OCI-LY7 (cell line): ENCODE measurements at regions not wholly inside any gene's neighbourhood (a gene's known extent, or its start where the extent isn't known, plus 50 kb on each side); places are given as distances from the start of the nearest gene placed in this dataset.

Experiments used
- BruUV-seq: library from RNA; stranded (reverse); fragments of 400-500 nt; replicated peaks from 2 replicates; lab custom pipeline; 2021; lab: Mats Ljungman, UMichigan
- CTCF ChIA-PET: fragments of 300-600 bp; sonication (Branson Sonifier 250); formaldehyde crosslinking; loops from one replicate; lab custom pipeline; 2022; ENCODE audit warnings: antibody characterized with exemption; ENCODE audit not compliant: unreplicated experiment; lab: Charles Lee
- POLR2A ChIA-PET: fragments of 300-600 bp; sonication (Branson Sonifier 250); formaldehyde crosslinking; loops from one replicate; lab custom pipeline; 2022; ENCODE audit warnings: antibody characterized with exemption; lab: Charles Lee
- DNase-seq: peaks from one replicate; pipeline ENCODE4 v3.0.0-alpha.2; 2015; ENCODE audit warnings: low spot score
- H2AFZ ChIP-seq: fragments of 200-600 bp; sonication (generic), shearing (Covaris generic); 2 replicates; pipeline ENCODE4 v1.6.1; 2014; ENCODE audit warnings: mild to moderate bottlenecking, antibody characterized with exemption, low read length, moderate library complexity
- H3K27ac ChIP-seq: fragments of 200-600 bp; sonication (generic); 2 replicates; pipeline ENCODE4 v1.5.1; 2014; ENCODE audit warnings: mixed run types, low read depth, mild to moderate bottlenecking, moderate library complexity, low read length, inconsistent platforms; ENCODE audit not compliant: poor library complexity, severe bottlenecking
- H3K36me3 ChIP-seq: fragments of 200-600 bp; sonication (generic); 2 replicates; pipeline ENCODE4 v1.6.1; 2014; ENCODE audit warnings: mild to moderate bottlenecking, antibody characterized with exemption, low read length, moderate library complexity, mixed read lengths; ENCODE audit not compliant: insufficient read depth
- H3K4me1 ChIP-seq: fragments of 200-600 bp; sonication (generic); 2 replicates; pipeline ENCODE4 v1.5.1; 2014; ENCODE audit warnings: mild to moderate bottlenecking, low read length; ENCODE audit not compliant: insufficient read depth, poor library complexity, severe bottlenecking
- H3K4me2 ChIP-seq: fragments of 200-600 bp; sonication (generic); 2 replicates; pipeline ENCODE4 v1.6.1; 2014; ENCODE audit warnings: mild to moderate bottlenecking, low read length
- H3K4me3 ChIP-seq: fragments of 200-600 bp; sonication (generic); 2 replicates; pipeline ENCODE4 v1.5.1; 2014; ENCODE audit warnings: mild to moderate bottlenecking, low read depth, low read length; ENCODE audit not compliant: poor library complexity, severe bottlenecking
- H3K79me2 ChIP-seq: fragments of 200-600 bp; sonication (generic); 2 replicates; pipeline ENCODE4 v1.6.1; 2016; ENCODE audit warnings: low read depth, mild to moderate bottlenecking, low read length, moderate library complexity, mixed read lengths; ENCODE audit not compliant: insufficient read depth
- H3K9me2 ChIP-seq: fragments of 200-600 bp; sonication (generic); 2 replicates; pipeline ENCODE4 v1.6.1; 2016; ENCODE audit warnings: mild to moderate bottlenecking, low read length, mixed read lengths; ENCODE audit not compliant: insufficient read depth
- H3K9me3 ChIP-seq: fragments of 200-600 bp; sonication (generic); 2 replicates; pipeline ENCODE4 v1.6.1; 2014; ENCODE audit warnings: mild to moderate bottlenecking, mixed run types, low read length, mixed read lengths
- H4K20me1 ChIP-seq: fragments of 200-600 bp; sonication (generic); 2 replicates; pipeline ENCODE4 v1.6.1; 2014; ENCODE audit warnings: mild to moderate bottlenecking, antibody characterized with exemption, low read length, moderate library complexity, mixed read lengths; ENCODE audit not compliant: insufficient read depth
- CTCF ChIP-seq: fragments of 200-600 bp; sonication (generic); conservative IDR thresholded peaks from 2 replicates; pipeline ENCODE4 v1.5.1; 2014; ENCODE audit warnings: mild to moderate bottlenecking, antibody characterized with exemption, low read length, moderate library complexity, mixed read lengths
- EZH2phosphoT487 ChIP-seq: fragments of 200-600 bp; sonication (generic); IDR thresholded peaks from 2 replicates; pipeline ENCODE4 v1.6.1; 2018; ENCODE audit warnings: low read depth, borderline replicate concordance, mild to moderate bottlenecking, mixed run types, antibody characterized with exemption, low read length, moderate library complexity, mixed read lengths
- intact Hi-C: fragments of 100-400 bp; cut with micrococcal nuclease; formaldehyde crosslinking; loops from one replicate; pipeline ENCODE4 v1.10.0; 2022; ENCODE audit not compliant: unreplicated experiment

- POLR2A ChIA-PET = no interaction called here
- no peak overlapping the region for H3K4me2 ChIP-seq
- H3K4me1 ChIP-seq = no peaks in the 10 kb centered on the region
- no peak for DNase-seq
- intact Hi-C loops = no loop called here
- BruUV-seq = no TSS peak
- H2AFZ ChIP-seq = no peak overlapping the region
- H4K20me1 ChIP-seq = no peaks in the 10 kb centered on the region
- CTCF ChIA-PET = no interaction called here
- no peaks in the 10 kb centered on the region for H3K9me3 ChIP-seq
- no peak overlapping the region for H3K27ac ChIP-seq
- no peak overlapping the region for H3K4me3 ChIP-seq
- no peaks in the 10 kb centered on the region for H3K79me2 ChIP-seq
- TF ChIP-seq EZH2phosphoT487 = no peak
- TF ChIP-seq CTCF = no peak
- no peaks in the 10 kb centered on the region for H3K36me3 ChIP-seq
- H3K9me2 ChIP-seq = no peaks in the 10 kb centered on the region
These were observed 145.6 kb upstream of the SLC38A2 start for GRCh38 chr12:46518169-46518568.

GRCh38 chr12:46517579-46517962 is 145.0 kb upstream of the SLC38A2 start:
- DNase-seq = no peak
- no peaks in the 10 kb centered on the region for H3K4me1 ChIP-seq
- H3K36me3 ChIP-seq = no peaks in the 10 kb centered on the region
- ChIA-PET POLR2A (no interaction called here), CTCF (no interaction called here)
- intact Hi-C loops = no loop called here
- no peaks in the 10 kb centered on the region for H4K20me1 ChIP-seq
- H3K79me2 ChIP-seq = no peaks in the 10 kb centered on the region
- no peak overlapping the region for H3K4me2 ChIP-seq
- BruUV-seq = no TSS peak
- H2AFZ ChIP-seq = no peak overlapping the region
- no peak overlapping the region for H3K27ac ChIP-seq
- TF ChIP-seq EZH2phosphoT487 = no peak
- TF ChIP-seq CTCF = peak; percentile 21; the same call in 1 of the 2 replicates
- no peaks in the 10 kb centered on the region for H3K9me3 ChIP-seq
- H3K4me3 ChIP-seq = no peak overlapping the region
- no peaks in the 10 kb centered on the region for H3K9me2 ChIP-seq

- H3K79me2 ChIP-seq = no peaks in the 10 kb centered on the region
- ChIA-PET CTCF (no interaction called here), POLR2A (interaction anchor here (0.6 kb wide), 1 partner anchor 460 kb away, joined by 3 read pairs; no protein-coding TSS in a partner anchor)
- BruUV-seq = no TSS peak
- intact Hi-C loops = no loop called here
- H2AFZ ChIP-seq = no peak overlapping the region
- H3K9me3 ChIP-seq = no peaks in the 10 kb centered on the region
- no peaks in the 10 kb centered on the region for H3K4me1 ChIP-seq
- no peak for DNase-seq
- H3K9me2 ChIP-seq = no peaks in the 10 kb centered on the region
- H3K4me2 ChIP-seq = no peak overlapping the region
- no peak overlapping the region for H3K27ac ChIP-seq
- H3K4me3 ChIP-seq = no peak overlapping the region
- no peaks in the 10 kb centered on the region for H3K36me3 ChIP-seq
- H4K20me1 ChIP-seq = no peaks in the 10 kb centered on the region
- TF ChIP-seq EZH2phosphoT487 (no peak), CTCF (no peak)
These were observed 144.5 kb upstream of the SLC38A2 start for GRCh38 chr12:46516933-46517578.
